Hematopoietic multipotent progenitor cell (in vitro differentiated cells): ENCODE measurements at regions not wholly inside any gene's neighbourhood (a gene's known extent, or its start where the extent isn't known, plus 50 kb on each side); places are given as distances from the start of the nearest gene placed in this dataset.
"Not testable (repeated sequence)": the region's sequence is repeated elsewhere in the genome, so short reads cannot be mapped to it uniquely, and the experiment has no call there.

ENCODE experiments used
- DNase-seq, 3 donors: peaks; one replicate each; pipeline ENCODE4 v3.0.0-alpha.2; 2011 to 2015; ENCODE audit warnings: low read depth in 2 of 3, low spot score in 2 of 3

GRCh38 chr4:170853422-170854021 is 763.8 kb upstream of the AADAT start:
- DNase-seq = peak in 2 of 3 donors; percentile 33 to 61

DNA sequence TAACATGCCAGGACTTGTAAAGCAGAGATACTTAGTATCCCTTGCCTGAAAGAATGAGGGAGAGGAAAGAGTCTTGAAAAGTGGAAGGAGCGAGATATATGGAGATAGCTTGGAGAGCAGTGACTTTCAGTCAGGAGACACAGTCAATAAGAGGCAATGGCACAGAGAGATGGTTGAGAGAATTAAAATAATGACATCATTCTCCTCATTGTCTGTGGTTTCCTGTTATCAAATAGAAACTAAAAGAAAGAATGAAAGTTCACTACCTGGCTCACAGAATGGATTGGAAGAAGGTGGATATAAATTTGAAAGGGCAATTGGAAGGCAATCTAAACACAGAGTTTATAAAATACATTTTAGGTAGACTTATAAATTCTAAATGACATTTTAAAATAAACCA is 760.2 kb upstream of the AADAT start:
- no peak for DNase-seq

DNA sequence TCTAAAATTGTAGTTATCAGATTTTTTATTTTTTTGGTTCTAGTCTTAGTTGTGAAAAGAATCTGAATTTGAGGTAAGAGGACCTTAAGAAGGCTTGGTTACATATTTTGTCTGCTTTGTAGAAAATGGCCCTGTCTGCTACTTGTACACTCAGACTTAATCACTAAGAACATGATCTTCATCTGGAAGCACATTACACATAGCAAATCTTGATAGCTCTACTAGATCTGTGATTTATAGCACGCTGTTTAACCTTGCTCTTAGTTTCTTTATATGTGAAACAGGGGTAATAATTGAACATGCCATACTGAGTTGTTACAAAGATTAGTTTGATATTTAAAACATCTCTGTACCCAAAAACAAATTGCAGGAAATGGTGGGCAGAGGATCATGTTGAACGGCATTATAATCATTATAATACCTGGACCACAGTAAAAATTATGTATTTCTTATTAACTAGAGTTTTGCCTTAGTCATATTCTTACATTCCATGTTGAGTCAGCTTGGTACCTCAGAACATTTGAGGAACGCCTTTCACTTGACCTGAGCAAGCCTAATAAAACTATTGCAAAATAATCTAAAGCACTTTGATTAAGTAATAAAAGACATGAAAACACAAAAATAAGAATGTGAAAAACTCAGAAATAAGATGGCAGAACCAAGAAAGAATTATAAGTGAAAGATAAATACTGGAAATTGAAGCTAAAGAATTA is 738.0 kb upstream of the AADAT start:
- no peak for DNase-seq

DNA sequence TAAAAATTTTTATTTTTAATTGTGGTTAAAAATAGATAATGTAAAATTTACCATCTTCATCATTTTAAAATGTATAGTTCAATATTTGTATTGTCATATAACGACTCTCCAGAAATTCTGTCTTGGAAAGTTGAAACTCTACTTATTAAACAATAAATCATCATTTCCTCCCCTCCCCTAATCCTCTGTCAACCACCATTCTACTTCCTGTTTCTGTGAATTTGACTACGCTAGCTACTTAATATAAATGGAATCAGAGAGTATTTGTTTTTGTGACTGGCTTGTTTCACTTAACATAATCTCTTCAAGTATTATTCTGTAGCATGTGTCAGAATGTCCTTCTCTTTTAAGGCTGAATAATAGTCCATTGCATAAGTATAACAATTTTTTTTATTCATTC is 729.0 kb upstream of the AADAT start:
- DNase-seq = peak in 1 of 3 donors; percentile 36

GRCh38 chr4:170805352-170805751 is 715.6 kb upstream of the AADAT start:
- no peak for DNase-seq

- no peak for DNase-seq
These were observed 715.2 kb upstream of the AADAT start for GRCh38 chr4:170804930-170805329.

GRCh38 chr4:170803492-170803891 is 713.7 kb upstream of the AADAT start:
- no peak for DNase-seq

GRCh38 chr4:170801771-170802170 is 712.0 kb upstream of the AADAT start:
- no peak for DNase-seq

GRCh38 chr4:170794525-170794924 is 704.8 kb upstream of the AADAT start:
- DNase-seq = no peak

DNA sequence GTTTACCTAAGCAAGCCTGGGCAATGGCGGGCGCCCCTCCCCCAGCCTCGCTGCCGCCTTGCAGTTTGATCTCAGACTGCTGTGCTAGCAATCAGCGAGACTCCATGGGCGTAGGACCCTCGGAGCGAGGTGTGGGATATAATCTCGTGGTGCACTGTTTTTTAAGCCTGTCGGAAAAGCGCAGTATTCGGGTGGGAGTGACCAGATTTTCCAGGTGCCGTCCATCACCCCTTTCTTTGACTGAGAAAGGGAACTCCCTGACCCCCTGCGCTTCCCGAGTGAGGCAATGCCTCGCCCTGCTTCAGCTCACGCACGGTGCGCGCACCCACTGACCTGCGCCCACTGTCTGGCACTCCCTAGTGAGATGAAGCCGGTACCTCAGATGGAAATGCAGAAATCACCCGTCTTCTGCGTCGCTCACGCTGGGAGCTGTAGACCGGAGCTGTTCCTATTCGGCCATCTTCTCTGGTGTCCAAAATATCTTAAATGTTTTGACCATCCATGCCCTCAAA is 698.8 kb upstream of the AADAT start:
- not testable (repeated sequence) for DNase-seq

GRCh38 chr4:170777663-170778062 is 687.9 kb upstream of the AADAT start:
- DNase-seq = no peak

DNA sequence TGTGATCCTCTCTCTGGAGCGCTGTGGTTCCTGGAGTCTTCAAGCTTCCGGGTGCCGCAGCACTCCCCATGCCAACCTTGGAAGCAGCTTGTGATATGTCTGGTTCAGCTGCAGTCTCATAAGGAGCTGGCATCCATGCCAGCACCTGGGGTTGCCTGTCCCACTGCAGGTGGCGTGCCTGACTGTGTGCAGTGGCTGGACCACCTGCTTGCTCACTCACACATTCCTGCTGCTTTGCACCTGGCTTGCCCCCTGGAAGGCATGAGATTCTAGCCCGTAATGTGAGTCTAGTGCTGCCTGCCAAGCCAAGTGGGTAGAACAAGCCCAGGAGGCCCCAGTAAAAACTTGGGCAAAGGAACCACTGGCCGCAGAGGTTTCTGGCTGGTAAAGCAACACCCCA is 687.2 kb upstream of the AADAT start:
- DNase-seq = no peak

DNA sequence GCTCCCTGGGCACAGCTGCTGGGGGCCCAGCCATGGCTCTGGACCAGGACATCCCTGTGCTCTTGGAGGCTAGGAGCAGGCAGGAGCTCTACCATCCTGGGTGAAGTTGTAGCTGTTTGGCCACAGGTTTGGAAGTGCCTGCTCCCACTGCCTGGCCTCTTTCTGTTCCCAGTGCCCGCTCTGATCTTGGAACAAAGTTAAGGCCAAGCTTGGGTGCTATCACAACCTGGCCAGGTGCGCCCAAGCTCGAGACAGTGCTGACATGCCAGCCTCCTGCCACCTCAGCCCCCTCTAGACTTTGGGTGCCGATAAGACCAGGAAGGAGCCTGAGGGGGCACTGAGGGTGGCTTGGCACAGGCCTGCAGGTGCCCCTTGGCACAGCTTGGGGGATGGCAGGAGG is 686.1 kb upstream of the AADAT start:
- no peak for DNase-seq

GRCh38 chr4:170773709-170774273 is 684.0 kb upstream of the AADAT start:
- no peak for DNase-seq

DNA sequence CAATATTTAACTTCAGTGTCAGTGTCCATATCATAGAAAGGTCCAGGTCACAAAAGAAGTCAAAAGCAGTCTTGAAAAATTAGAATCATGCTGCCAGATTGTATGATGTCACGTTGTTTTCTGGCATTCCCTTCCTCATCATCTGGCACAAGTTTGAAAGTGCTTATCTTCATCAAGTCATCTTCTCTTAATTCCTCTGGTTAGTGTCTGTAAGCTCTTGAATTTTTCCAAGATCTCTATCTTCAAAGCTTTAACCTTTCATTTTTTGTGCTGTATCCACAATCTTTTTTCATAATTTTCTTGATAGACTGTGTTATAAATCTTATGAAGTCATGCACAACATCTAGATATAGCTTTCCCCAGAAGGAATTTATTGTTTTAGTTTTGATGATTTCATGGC is 682.7 kb upstream of the AADAT start:
- no peak for DNase-seq

DNA sequence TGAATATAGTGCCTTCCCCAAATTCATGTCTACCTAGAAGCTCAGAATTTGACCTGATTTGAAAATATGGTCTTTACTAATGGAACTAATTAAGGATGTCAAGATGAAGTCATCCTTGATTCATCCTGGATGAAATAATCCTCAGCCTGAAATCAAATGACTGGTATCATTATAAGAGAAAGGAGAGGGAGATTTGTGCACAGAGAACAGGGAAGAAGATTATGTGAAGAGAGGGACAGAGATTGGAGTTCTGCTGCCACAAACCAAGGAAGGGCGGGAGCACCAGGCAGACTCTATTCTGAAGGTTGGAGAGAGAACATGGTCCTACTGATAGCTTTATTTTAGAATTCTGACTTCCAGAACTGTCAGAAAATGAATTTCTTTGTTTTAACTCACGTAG is 680.9 kb upstream of the AADAT start:
- no peak for DNase-seq

DNA sequence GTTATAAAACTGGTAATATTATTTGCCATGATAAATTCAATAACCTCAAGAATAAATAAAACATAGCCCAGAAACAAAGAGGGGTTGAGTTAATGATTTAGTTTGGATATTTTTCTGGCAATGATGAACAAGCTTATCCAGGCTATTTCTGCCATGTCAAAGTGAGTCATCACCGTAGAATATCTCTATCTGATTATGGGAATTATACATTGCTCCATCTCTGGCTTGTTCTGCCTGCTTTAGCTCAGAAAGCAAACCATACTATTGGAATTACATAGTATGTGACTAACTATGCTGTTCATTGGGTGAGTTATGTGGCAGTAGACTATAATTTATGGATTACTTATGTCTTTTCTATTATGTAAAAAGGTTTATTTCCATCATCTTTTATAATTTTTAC is 680.1 kb upstream of the AADAT start:
- DNase-seq = no peak

GRCh38 chr4:170758988-170759387 is 669.2 kb upstream of the AADAT start:
- DNase-seq = no peak

DNA sequence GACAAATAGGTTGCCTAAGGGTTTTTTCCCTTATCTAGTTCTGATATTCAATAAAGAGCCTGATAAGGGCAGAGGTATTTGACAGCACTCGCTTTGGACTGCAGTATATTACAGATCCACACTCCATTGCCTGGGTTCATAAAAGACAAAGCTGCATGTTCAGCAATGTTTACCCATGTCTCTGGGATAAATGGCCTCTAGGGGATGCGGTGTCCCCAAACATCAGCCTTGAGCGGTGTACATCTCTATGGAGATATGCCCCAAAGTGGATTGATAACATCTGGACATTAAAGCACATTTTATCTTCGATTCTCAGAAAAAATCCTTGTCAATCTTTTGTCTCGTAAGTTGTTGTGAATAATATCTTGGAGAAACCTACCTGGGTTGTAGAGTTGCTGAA is 660.8 kb upstream of the AADAT start:
- DNase-seq = no peak

DNA sequence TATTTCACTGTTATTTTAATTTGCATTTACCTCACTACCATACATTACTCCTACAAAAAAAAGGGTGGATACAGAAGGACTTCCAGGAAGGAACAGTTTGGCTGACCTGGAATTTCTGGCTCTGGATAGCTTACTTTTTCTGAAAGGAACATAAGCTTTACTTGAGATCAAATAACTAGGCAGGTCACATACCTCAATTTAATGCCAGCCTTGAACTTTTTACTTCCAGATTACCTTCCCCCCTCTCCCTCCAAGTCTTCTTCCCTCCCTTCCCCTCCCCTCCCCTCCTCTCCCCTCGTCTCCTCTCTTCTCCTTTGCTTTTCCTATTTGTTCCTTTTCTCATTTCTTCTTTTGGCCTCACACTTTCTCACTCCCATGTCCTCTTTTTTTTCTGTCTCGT is 659.2 kb upstream of the AADAT start:
- DNase-seq = no peak

DNA sequence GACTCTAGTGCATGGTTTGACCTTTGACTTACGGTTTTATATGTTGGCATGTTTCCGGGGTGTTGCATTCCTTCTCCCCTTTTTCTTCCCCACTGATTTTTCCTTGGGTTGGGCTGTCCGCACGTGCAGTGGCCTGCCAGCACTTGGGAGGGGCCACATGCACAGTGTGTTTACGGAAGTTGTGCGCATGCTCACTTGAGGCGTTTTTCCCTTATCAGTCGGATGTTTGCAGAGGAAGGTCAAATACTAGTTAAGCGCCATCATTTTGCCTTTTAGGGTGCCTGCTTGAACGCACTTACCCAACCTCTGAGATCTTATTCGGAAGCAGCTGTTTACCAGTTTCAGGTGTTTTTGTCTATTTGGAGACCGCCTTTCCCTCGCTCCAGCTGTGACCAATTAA is 653.9 kb upstream of the AADAT start:
- no peak for DNase-seq

- no peak for DNase-seq
These were observed 652.1 kb upstream of the AADAT start for GRCh38 chr4:170741856-170742255.
